Astrocyte (in vitro differentiated cells and primary cell): ENCODE measurements at regions not wholly inside any gene's neighbourhood (a gene's known extent, or its start where the extent isn't known, plus 50 kb on each side); places are given as distances from the start of the nearest gene placed in this dataset.

Source experiments
- CTCF ChIP-seq: IDR thresholded peaks from 2 replicates; pipeline ENCODE4 v1.5.1; 2011; ENCODE audit warnings: low read depth, mild to moderate bottlenecking, inconsistent platforms, low read length, moderate library complexity; ENCODE audit not compliant: insufficient read depth
- EZH2 ChIP-seq: IDR thresholded peaks from 2 replicates; pipeline ENCODE4 v1.6.1; 2012; ENCODE audit warnings: mild to moderate bottlenecking, low read length, inconsistent platforms; ENCODE audit not compliant: insufficient read depth

DNA sequence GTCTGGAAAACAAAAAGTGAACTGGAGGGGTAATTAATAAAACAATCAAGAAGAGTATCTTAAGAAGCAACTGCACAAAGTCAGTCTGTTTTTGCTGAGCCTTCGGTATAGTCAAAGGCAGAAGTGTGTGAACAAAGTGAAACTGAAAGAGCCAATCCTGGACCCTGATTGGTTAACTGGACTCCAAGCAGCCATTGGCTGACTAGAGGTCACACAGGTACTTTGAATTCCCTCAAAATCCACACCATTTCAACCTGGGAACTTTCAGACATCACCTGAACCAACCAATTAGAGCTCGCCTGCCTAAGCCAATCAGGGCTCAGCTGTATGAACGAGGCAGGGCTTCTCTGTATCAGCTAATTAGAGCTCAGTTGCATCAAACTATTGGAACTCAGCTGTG, 286.7 kb downstream of the TLE4 start:
- no peak for TF ChIP-seq CTCF
- no peak for TF ChIP-seq EZH2
